ENCODE measurements at regions not wholly inside any gene's neighbourhood (a gene's known extent, or its start where the extent isn't known, plus 50 kb on each side); places are given as distances from the start of the nearest gene placed in this dataset.
A peak's percentile ranks its signal among the peaks of the same experiment; 100 is the strongest.
"Not testable (repeated sequence)": the region's sequence is repeated elsewhere in the genome, so short reads cannot be mapped to it uniquely, and the experiment has no call there.

DNA sequence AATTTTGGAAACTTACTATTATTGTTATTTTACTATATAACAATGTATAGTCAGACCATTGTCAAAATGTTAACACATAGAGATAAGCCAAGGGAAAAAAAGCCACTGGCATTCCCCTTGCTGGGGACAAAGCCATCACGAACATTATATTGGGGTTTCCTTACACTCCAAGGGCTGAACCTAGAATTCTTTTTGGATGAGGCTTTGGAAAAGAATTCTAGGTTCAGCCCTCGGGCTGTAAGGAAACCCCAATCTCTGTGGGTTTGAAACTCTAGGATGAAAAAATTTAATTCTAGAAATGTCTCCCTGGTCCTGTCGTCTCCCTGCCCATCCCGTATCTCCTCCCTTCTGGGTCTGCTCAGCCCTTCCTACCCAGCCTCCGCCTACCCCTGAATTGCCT, 67.0 kb upstream of the SMAD6 start:
- DNase-seq, result no peak

DNA sequence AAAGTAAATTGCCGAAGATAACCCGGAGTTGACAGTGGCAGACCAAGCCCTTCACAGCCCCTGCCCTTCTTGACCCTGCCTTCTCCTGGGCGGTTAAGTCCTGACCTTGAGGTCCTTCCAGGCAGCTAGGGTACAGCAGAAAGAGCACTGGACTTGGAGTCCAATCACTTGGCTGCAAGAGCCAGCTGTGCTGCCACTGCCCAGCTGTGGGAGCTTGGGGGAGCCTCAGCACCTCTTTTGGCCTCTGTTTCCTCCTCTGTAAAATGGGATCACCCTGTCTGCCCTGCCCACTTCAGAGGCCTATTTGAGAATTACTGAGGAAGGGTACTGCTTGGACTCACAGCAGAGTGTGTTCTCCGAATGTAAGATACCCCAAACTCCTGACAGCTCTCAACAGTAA, 66.2 kb upstream of the SMAD6 start:
- DNase-seq, result no peak

- not testable (repeated sequence) for DNase-seq
Observed at GRCh38 chr15:66637044-66637443, 65.0 kb upstream of the SMAD6 start.

- no peak for DNase-seq
Observed at GRCh38 chr15:66638377-66638776, 63.7 kb upstream of the SMAD6 start.

GRCh38 chr15:66641485-66642315, 60.3 kb upstream of the SMAD6 start:
- no peak for DNase-seq

- no peak for DNase-seq
Observed at GRCh38 chr15:66642514-66642913, 59.5 kb upstream of the SMAD6 start.

DNA sequence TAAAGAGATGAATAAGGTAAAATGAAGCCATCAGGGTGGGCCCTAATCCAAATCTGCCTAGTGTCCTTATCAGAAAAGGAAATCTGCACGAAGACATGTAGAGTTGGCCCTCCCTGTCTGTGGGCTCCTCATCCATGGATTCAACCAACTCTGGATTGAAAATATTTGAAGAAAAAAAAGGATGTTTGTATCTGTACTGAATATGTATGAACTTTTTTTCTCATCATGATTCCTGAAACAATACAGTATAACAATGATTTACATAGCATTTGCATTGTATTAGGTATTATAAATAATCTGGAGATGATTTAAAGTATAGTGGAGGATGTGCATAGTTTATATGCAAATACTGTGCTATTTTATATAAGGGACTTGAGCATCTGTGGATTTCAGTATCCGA, 59.0 kb upstream of the SMAD6 start:
- DNase-seq, result no peak

GRCh38 chr15:66644000-66644787, 57.8 kb upstream of the SMAD6 start:
- DNase-seq, result no peak

- DNase-seq, result no peak
Observed at GRCh38 chr15:66644869-66645268, 57.2 kb upstream of the SMAD6 start.

DNA sequence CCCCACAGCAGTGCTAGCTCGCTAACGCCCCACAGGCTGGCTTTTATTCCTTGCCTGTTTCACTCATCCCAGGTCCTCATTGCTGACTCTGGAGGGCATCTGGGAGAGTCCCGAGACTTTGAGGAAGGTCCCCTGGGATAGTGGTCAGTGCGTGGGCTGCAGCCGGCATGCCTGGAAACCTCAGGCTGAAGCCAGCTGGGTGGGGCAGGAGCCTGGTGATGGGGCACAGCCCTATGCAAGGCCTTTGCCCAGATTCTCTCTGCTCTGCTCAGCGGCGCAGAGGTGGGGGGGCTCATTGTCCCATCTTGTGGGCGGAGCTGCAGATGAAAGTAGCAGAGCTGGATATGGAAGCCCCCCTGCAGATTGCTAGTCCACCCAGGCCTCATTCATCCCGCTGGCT, 55.7 kb upstream of the SMAD6 start:
- no peak for DNase-seq

- no peak for DNase-seq
Observed at GRCh38 chr15:66646799-66647198, 55.2 kb upstream of the SMAD6 start.

DNA sequence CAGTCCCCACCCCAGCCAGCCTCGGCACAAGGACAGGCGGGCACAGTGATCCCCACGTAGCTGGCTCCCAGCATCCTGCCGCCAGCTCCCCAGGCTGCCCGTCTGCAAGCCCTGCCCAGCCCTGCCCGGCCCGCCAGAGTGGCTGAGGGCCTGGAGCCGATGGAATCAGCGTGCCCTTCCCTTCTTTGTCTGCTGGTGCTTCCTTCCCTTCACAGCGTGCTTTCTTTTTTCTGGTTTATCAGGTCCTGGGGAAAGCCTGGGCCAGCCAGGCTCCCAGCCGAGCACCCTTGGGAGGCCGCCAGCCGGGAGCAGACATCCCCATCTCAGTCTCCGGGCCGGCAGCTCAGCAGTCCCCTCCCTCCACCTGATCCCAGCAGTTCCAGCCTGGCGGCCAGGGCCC, 54.7 kb upstream of the SMAD6 start:
- no peak for DNase-seq

- no peak for DNase-seq
Observed at GRCh38 chr15:66648588-66648987, 53.4 kb upstream of the SMAD6 start.

DNA sequence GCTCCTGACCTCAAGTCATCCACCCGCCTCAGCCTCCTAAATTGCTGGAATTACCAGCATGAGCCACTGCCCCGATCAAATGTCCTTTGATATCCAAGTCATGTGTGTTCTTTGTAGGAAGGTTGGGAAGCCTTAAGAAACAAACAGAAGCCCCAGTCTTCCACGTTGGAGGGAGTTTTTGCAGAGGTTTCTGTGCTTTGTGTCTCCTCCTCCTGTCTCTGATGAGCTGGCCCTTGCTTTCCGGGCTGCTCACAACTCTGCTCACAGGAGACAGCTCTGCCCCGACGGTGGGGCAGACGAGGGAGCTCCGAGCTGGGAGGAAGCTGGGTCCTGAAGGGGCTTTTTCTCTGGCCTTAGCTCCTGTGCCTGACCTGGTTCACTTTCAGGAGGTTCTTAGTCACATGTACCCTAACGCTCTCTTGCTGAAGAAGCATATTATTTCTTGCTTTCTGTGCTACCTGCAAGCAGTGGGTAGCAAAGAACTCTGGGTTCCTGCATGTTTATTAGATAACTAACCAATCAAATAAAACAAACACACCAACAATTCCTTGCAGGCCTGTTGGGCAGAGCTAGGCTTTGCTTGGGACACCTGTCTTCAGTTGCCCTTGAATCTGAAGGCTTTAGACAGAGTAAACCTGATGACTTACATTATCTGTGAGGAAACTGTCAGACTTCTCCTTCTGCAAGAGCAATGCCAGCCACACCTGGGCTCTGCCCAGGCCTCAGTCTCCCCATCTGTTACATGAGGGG, 52.6 kb upstream of the SMAD6 start:
- DNase-seq, result no peak

GRCh38 chr15:66650433-66650832, 51.6 kb upstream of the SMAD6 start:
- peak in 1 of 58 donors; percentile 0 for DNase-seq

DNA sequence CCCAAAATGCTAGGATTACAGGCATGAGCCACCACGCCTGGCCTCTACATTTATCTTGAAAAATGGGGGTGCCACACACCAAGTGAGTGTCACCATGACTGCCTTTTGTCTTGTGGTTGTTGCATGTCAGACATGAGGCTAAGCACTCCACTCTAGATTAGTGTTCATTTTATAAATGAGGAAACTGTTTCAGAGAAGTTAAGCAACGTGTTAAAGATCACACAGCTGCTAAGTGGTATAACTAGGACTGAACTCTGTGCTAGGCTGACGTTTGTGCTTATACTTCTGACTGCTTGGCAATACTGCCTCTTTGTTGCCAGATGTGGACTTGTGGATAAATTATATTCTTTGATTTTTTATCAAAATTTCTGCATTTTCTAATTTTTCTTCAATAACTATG, 50.8 kb upstream of the SMAD6 start:
- no peak for DNase-seq

DNA sequence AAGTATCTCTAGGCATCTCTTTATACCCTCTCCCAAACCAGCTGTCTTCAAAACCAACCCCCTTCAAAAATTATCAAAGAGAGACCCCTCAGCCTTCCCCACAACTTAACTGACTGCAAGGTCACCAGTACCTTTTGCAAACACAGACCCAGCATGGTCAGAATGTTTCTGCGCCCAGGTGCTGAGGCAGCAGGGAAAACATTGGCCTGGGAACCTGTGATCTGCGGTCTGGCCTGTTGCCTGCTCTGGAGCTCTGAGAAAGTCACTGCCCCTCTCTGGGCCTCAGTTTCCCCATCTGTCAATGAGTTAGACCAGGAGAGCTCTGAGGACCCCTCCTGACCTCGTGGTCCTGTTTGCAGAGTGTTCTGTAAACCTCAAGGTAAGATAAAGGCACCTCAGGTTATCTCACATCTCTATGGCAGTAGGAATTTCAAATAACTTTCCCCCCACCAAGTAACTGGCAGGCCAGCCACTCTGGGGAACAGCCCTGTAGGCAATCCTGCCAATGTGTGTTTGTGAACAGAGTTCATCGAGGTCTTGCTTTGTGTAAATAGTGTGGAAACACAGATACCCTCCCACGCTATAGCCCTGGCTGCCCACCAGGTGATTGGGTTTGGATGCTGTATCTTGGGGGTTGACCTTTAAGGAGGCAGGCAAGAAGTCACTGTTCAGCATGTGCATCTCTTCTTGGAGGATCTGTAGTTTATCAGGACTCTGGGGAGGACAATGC, 50.0 kb upstream of the SMAD6 start:
- no peak for DNase-seq

Data from anterior cingulate cortex (tissue), 58 donors.